GM12875 (cell line): ENCODE measurements at regions not wholly inside any gene's neighbourhood (a gene's known extent, or its start where the extent isn't known, plus 50 kb on each side); places are given as distances from the start of the nearest gene placed in this dataset.

ENCODE experiments used
- H3K4me3 ChIP-seq: one replicate; pipeline ENCODE4 v1.5.1; 2011; ENCODE audit warnings: low read depth, low read length, control low read depth
- CTCF ChIP-seq: IDR thresholded peaks from 2 replicates; pipeline ENCODE4 v1.5.1; 2011; ENCODE audit warnings: low read depth, mild to moderate bottlenecking, control low read depth, inconsistent platforms, low read length, moderate library complexity, borderline replicate concordance; ENCODE audit not compliant: insufficient read depth

GRCh38 chr7:68504716-68505115 is 1093.6 kb upstream of the AUTS2 start:
- no peak overlapping the region for H3K4me3 ChIP-seq
- TF ChIP-seq CTCF = no peak

DNA sequence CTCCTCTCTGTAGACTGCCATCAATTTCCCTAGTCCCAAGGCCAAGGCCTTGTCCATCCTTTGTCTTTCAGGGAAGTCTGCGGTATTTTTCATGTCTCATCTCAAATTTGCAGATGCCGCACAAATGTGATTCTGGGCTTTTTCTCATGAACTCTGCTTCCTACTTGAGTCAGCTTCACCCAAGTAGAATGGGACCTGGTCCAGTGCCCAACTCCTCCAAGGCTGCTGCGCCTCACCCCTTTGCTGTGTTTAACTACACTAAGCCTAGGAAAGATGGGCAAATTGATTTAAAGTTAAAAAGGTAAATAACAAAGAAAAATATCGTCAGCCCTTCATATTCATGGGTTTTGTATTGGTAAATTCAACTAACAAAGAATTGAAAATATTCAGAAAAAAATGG is 1092.6 kb upstream of the AUTS2 start:
- no peak overlapping the region for H3K4me3 ChIP-seq
- no peak for TF ChIP-seq CTCF

DNA sequence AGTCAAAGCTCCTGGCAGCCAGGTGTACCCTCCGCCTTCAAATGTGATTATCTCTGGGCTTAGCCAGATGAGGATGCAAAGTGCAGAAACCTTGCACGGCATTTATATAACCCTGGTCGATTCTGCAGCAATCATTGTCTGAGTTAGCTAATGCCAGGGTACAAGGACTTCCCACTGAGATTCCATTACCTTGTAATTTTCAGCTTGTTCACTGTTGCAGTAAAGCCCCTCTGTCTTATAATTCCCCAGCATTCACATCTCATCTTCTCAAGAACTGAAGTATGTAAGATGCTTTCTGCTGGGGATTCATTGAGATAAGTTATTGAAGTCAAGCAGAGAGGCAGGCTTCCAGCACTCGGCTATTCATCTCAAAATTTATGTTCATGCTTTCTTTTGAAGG is 1090.6 kb upstream of the AUTS2 start:
- TF ChIP-seq CTCF = no peak
- no peak overlapping the region for H3K4me3 ChIP-seq

DNA sequence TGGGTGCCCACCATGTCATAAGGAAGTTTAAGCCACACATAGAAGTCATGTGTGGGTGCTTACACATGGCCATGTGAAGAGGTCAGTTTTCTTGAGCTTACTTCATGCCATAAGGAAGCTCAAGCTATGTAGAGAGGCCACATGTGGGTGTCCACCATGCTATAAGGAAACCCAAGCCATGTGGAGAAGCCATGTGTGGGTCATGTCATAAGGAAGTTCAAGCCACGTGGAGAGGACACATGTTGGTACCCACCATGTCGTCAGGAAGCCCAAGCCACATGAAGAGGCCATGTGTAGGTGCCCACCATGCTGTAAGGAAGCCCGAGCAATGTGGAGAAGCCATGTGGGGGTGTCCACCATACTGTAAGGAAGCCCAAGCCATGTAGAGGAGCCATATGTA is 1089.2 kb upstream of the AUTS2 start:
- TF ChIP-seq CTCF = no peak
- H3K4me3 ChIP-seq = no peak overlapping the region

DNA sequence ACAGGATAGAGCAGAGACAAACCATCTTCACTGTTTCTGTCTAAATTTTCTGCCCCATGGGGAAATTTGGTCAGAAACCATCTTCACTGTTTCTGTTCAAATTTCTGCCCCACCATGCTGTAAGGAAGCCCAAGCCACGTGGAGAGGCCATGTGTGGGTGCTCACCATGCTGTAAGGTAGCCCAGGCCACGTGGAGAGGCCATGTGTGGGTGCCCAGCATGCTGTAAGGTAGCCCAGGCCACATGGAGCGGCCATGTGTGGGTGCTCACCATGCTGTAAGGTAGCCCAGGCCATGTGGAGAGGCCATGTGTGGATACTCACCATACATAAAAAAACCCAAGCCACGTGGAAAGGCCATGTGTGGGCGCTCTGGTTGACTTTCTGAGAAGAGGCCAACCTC is 1088.7 kb upstream of the AUTS2 start:
- no peak for TF ChIP-seq CTCF
- no peak overlapping the region for H3K4me3 ChIP-seq

- H3K4me3 ChIP-seq = no peak overlapping the region
- no peak for TF ChIP-seq CTCF
These were observed 1087.0 kb upstream of the AUTS2 start for GRCh38 chr7:68511281-68511680.

DNA sequence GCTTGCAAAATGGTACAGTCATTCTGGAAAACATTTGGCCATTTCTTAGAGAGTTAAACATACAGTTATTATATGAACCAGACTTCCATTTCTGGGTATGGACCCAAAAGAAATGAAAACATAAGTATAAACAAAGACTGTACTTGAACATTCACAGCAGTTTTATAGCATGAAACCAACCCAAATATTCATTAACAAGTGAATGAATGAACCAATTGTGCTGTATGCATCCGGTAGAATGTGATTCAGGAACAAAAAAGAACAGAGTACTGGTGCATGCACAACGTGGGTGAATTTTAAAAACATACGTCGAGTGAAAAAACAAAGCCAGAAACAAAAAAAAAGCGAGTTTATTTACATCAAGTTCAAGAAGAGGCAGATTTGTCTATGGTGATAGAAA is 1085.8 kb upstream of the AUTS2 start:
- no peak overlapping the region for H3K4me3 ChIP-seq
- no peak for TF ChIP-seq CTCF
